NCI-H1436 treated with DMSO at 0.1 percent for 48 hours (cell line): ENCODE measurements at regions not wholly inside any gene's neighbourhood (a gene's known extent, or its start where the extent isn't known, plus 50 kb on each side); places are given as distances from the start of the nearest gene placed in this dataset.

ENCODE experiments used
- DNase-seq: peaks from one replicate; lab custom pipeline; 2025; lab: John Stamatoyannopoulos, UW

- no peak for DNase-seq
Observed at GRCh38 chr4:106766519-106766918, 269.6 kb downstream of the DKK2 start.

GRCh38 chr4:106764774-106765173 is 271.3 kb downstream of the DKK2 start:
- no peak for DNase-seq

GRCh38 chr4:106762666-106763443 is 273.3 kb downstream of the DKK2 start:
- no peak for DNase-seq

GRCh38 chr4:106753426-106753825 is 282.7 kb downstream of the DKK2 start:
- no peak for DNase-seq

GRCh38 chr4:106746451-106746850 is 289.7 kb downstream of the DKK2 start:
- no peak for DNase-seq

- no peak for DNase-seq
Observed at GRCh38 chr4:106738121-106738520, 298.0 kb downstream of the DKK2 start.

- DNase-seq, result no peak
Observed at GRCh38 chr4:106718548-106718947, 317.6 kb downstream of the DKK2 start.

GRCh38 chr4:106717091-106717490 is 319.0 kb downstream of the DKK2 start:
- no peak for DNase-seq

GRCh38 chr4:106715825-106716224 is 320.3 kb downstream of the DKK2 start:
- no peak for DNase-seq

- no peak for DNase-seq
Observed at GRCh38 chr4:106708464-106708816, 327.7 kb downstream of the DKK2 start.

- no peak for DNase-seq
Observed at GRCh38 chr4:106707776-106708463, 328.2 kb downstream of the DKK2 start.

- DNase-seq, result no peak
Observed at GRCh38 chr4:106704253-106704870, 331.8 kb downstream of the DKK2 start.

GRCh38 chr4:106700321-106700720 is 331.7 kb upstream of the GIMD1 start:
- no peak for DNase-seq

GRCh38 chr4:106698621-106699195 is 330.1 kb upstream of the GIMD1 start:
- DNase-seq, result no peak

- no peak for DNase-seq
Observed at GRCh38 chr4:106695501-106696262, 327.1 kb upstream of the GIMD1 start.

GRCh38 chr4:106694232-106694631 is 325.7 kb upstream of the GIMD1 start:
- no peak for DNase-seq

- no peak for DNase-seq
Observed at GRCh38 chr4:106691749-106692148, 323.2 kb upstream of the GIMD1 start.

- DNase-seq, result no peak
Observed at GRCh38 chr4:106690487-106690886, 321.9 kb upstream of the GIMD1 start.

- no peak for DNase-seq
Observed at GRCh38 chr4:106687026-106687425, 318.4 kb upstream of the GIMD1 start.

GRCh38 chr4:106681381-106681921 is 312.9 kb upstream of the GIMD1 start:
- DNase-seq, result no peak

GRCh38 chr4:106679063-106679462 is 310.5 kb upstream of the GIMD1 start:
- DNase-seq, result no peak

- no peak for DNase-seq
Observed at GRCh38 chr4:106677213-106677612, 308.6 kb upstream of the GIMD1 start.
